ENCODE measurements at regions not wholly inside any gene's neighbourhood (a gene's known extent, or its start where the extent isn't known, plus 50 kb on each side); places are given as distances from the start of the nearest gene placed in this dataset.

- no peaks in the 10 kb centered on the region for H3K36me3 ChIP-seq (ENCODE audit: insufficient read depth)
- H3K4me1 ChIP-seq (ENCODE audit: low read depth, poor library complexity, severe bottlenecking) = peaks cover 53% of the 10 kb centered on the region
- H3K79me2 ChIP-seq (ENCODE audit: insufficient read depth, low read depth) = no peaks in the 10 kb centered on the region
- no peaks in the 10 kb centered on the region for H3K27me3 ChIP-seq (ENCODE audit: insufficient read depth, low read depth)
- no peak overlapping the region for H3K9ac ChIP-seq
- H2AFZ ChIP-seq (ENCODE audit: low read depth) = no peak overlapping the region
- no peak overlapping the region for H3K27ac ChIP-seq
- H3K4me3 ChIP-seq (IDR thresholded peaks at IDR 0.05; ENCODE audit: insufficient read depth, low read depth, low read length) = no peak overlapping the region
- H4K20me1 ChIP-seq (ENCODE audit: insufficient read depth) = no peaks in the 10 kb centered on the region
- TF ChIP-seq CTCF (conservative IDR thresholded peaks at IDR 0.05; ENCODE audit: low read depth, low read length) = no peak
- H3K4me2 ChIP-seq = no peak overlapping the region
Observed at GRCh38 chr9:16265688-16266087, 604.8 kb downstream of the BNC2 start.

- peak overlapping the region; percentile 72 for H2AFZ ChIP-seq (ENCODE audit: low read depth)
Observed at GRCh38 chr9:16266648-16267276, 603.7 kb downstream of the BNC2 start.

GRCh38 chr9:16267281-16268066 is 603.0 kb downstream of the BNC2 start:
- peaks cover 42% of the 10 kb centered on the region for H3K4me1 ChIP-seq (ENCODE audit: low read depth, poor library complexity, severe bottlenecking)
- no peak for TF ChIP-seq CTCF (conservative IDR thresholded peaks at IDR 0.05; ENCODE audit: low read depth, low read length)
- no peak overlapping the region for H3K4me3 ChIP-seq (IDR thresholded peaks at IDR 0.05; ENCODE audit: insufficient read depth, low read depth, low read length)
- peak overlapping the region; percentile 14; the same call in 1 of the 2 replicates for H3K9ac ChIP-seq
- no peaks in the 10 kb centered on the region for H3K36me3 ChIP-seq (ENCODE audit: insufficient read depth)
- H3K27me3 ChIP-seq (ENCODE audit: insufficient read depth, low read depth) = no peaks in the 10 kb centered on the region
- peak overlapping the region; percentile 72 for H2AFZ ChIP-seq (ENCODE audit: low read depth)
- H3K79me2 ChIP-seq (ENCODE audit: insufficient read depth, low read depth) = no peaks in the 10 kb centered on the region
- peak overlapping the region; percentile 84 for H3K4me2 ChIP-seq
- H4K20me1 ChIP-seq (ENCODE audit: insufficient read depth) = no peaks in the 10 kb centered on the region
- H3K27ac ChIP-seq = peak overlapping the region; percentile 49; the same call in 1 of the 2 replicates

More at GRCh38 chr9:16266648-16267276, 603.7 kb downstream of the BNC2 start:
- Histone ChIP-seq H3K36me3 (ENCODE audit: insufficient read depth) (no peaks in the 10 kb centered on the region), H4K20me1 (ENCODE audit: insufficient read depth) (no peaks in the 10 kb centered on the region), H3K4me3 (IDR thresholded peaks at IDR 0.05; ENCODE audit: insufficient read depth, low read depth, low read length) (no peak overlapping the region), H3K79me2 (ENCODE audit: insufficient read depth, low read depth) (no peaks in the 10 kb centered on the region), H3K4me2 (peak overlapping the region; percentile 84), H3K27ac (peak overlapping the region; percentile 49; the same call in 1 of the 2 replicates), H3K9ac (peak overlapping the region; percentile 14; the same call in 1 of the 2 replicates), H3K27me3 (ENCODE audit: insufficient read depth, low read depth) (no peaks in the 10 kb centered on the region), H3K4me1 (ENCODE audit: low read depth, poor library complexity, severe bottlenecking) (peaks cover 49% of the 10 kb centered on the region)
- peak; percentile 83 for TF ChIP-seq CTCF (conservative IDR thresholded peaks at IDR 0.05; ENCODE audit: low read depth, low read length)

GRCh38 chr9:16268067-16268881 is 602.2 kb downstream of the BNC2 start:
- H3K9ac ChIP-seq = no peak overlapping the region
- H3K79me2 ChIP-seq (ENCODE audit: insufficient read depth, low read depth) = no peaks in the 10 kb centered on the region
- no peaks in the 10 kb centered on the region for H4K20me1 ChIP-seq (ENCODE audit: insufficient read depth)
- H3K36me3 ChIP-seq (ENCODE audit: insufficient read depth) = no peaks in the 10 kb centered on the region
- H3K4me1 ChIP-seq (ENCODE audit: low read depth, poor library complexity, severe bottlenecking) = peaks cover 34% of the 10 kb centered on the region
- H3K4me2 ChIP-seq = peak overlapping the region; percentile 84
- no peak overlapping the region for H3K4me3 ChIP-seq (IDR thresholded peaks at IDR 0.05; ENCODE audit: insufficient read depth, low read depth, low read length)
- H3K27ac ChIP-seq = peak overlapping the region; percentile 49; the same call in 1 of the 2 replicates
- no peak for TF ChIP-seq CTCF (conservative IDR thresholded peaks at IDR 0.05; ENCODE audit: low read depth, low read length)
- H3K27me3 ChIP-seq (ENCODE audit: insufficient read depth, low read depth) = no peaks in the 10 kb centered on the region
- H2AFZ ChIP-seq (ENCODE audit: low read depth) = peak overlapping the region; percentile 72; the same call in 1 of the 2 replicates

Measured in KMS-11 (cell line).